H1 (cell line): ENCODE measurements at regions not wholly inside any gene's neighbourhood (a gene's known extent, or its start where the extent isn't known, plus 50 kb on each side); places are given as distances from the start of the nearest gene placed in this dataset.
A peak's percentile ranks its signal among the peaks of the same experiment; 100 is the strongest.

ENCODE experiments used
- CTCF ChIA-PET: fragments of 300-600 bp; sonication (Branson Sonifier 250); formaldehyde crosslinking; loops from one replicate; lab custom pipeline; 2021; ENCODE audit not compliant: partially characterized antibody; lab: Charles Lee
- POLR2A ChIA-PET: fragments of 300-600 bp; sonication (Branson Sonifier 250); formaldehyde crosslinking; loops from one replicate; lab custom pipeline; 2021; ENCODE audit warnings: inconsistent platforms; ENCODE audit not compliant: partially characterized antibody; lab: Charles Lee
- DNase-seq, 2 experiments: peaks; one replicate each; pipeline versions ENCODE4 v3.0.0 to v3.0.0-alpha.2; 2010 to 2022; ENCODE audit warnings: low spot score in 2 of 2, low read depth in 1 of 2, mixed read lengths in 1 of 2
- FAIRE-seq: peaks from 2 replicates; lab custom pipeline; 2011; peaks lifted over from hg19 to GRCh38; lab: Jason Lieb, UNC
- H2AFZ ChIP-seq: 2 replicates; pipeline ENCODE4 v1.8.1; 2012; ENCODE audit warnings: low read length, inconsistent platforms
- H2AK5ac ChIP-seq: 2 replicates; pipeline ENCODE4 v1.6.1; 2013; ENCODE audit warnings: low read depth, low read length
- H2BK120ac ChIP-seq: replicated peaks from 2 replicates; pipeline ENCODE3; 2013; ENCODE audit warnings: low read depth, low read length, inconsistent platforms
- H2BK12ac ChIP-seq: 2 replicates; pipeline ENCODE4 v1.6.1; 2013; ENCODE audit warnings: low read depth, low read length
- H2BK15ac ChIP-seq: 2 replicates; pipeline ENCODE4 v1.6.1; 2013; ENCODE audit warnings: low read length
- H2BK20ac ChIP-seq: 2 replicates; pipeline ENCODE4 v1.6.1; 2013; ENCODE audit warnings: low read length
- H2BK5ac ChIP-seq: 2 replicates; pipeline ENCODE4 v1.6.1; 2013; ENCODE audit warnings: low read depth, low read length
- H3K14ac ChIP-seq: 2 replicates; pipeline ENCODE4 v1.6.1; 2013; ENCODE audit warnings: inconsistent platforms; ENCODE audit not compliant: insufficient read length
- H3K18ac ChIP-seq: 2 replicates; pipeline ENCODE4 v1.6.1; 2013; ENCODE audit warnings: low read length; ENCODE audit errors: extremely low read depth
- H3K23ac ChIP-seq: 2 replicates; pipeline ENCODE4 v1.6.1; 2013; ENCODE audit warnings: inconsistent platforms; ENCODE audit not compliant: insufficient read length
- H3K23me2 ChIP-seq: 2 replicates; pipeline ENCODE4 v1.6.1; 2013; ENCODE audit warnings: low read depth, low read length
- H3K27ac ChIP-seq: 2 replicates; pipeline ENCODE4 v1.6.1; 2011; ENCODE audit warnings: low read depth, low read length, inconsistent platforms
- H3K27me3 ChIP-seq, 4 experiments: replicated peaks in 1 of 4; 1 replicate in 1 of 4; 2 replicates in 3 of 4; pipeline versions ENCODE4 v1.6.1 to v1.8.1; 2011 to 2013; ENCODE audit warnings: low read length in 3 of 4, mild to moderate bottlenecking in 3 of 4, inconsistent platforms in 2 of 4, mixed read lengths in 2 of 4, moderate library complexity in 1 of 4; ENCODE audit not compliant: control insufficient read depth in 3 of 4, insufficient read depth in 3 of 4; ENCODE audit errors: extremely low read depth in 1 of 4
- H3K36me3 ChIP-seq, 4 experiments: 2 replicates each; pipeline versions ENCODE4 v1.6.1 to v1.8.1; 2011 to 2013; ENCODE audit warnings: mild to moderate bottlenecking in 4 of 4, low read length in 3 of 4, moderate library complexity in 2 of 4, control low read depth in 1 of 4, inconsistent platforms in 1 of 4; ENCODE audit not compliant: insufficient read depth in 4 of 4, control insufficient read depth in 2 of 4
- H3K4ac ChIP-seq: replicated peaks from 2 replicates; pipeline ENCODE3; 2013; ENCODE audit warnings: low read length, low read depth, mixed read lengths, inconsistent platforms; ENCODE audit not compliant: insufficient read length
- H3K4me1 ChIP-seq, 4 experiments: replicated peaks in 1 of 4; 1 replicate in 1 of 4; 2 replicates in 3 of 4; pipeline versions ENCODE4 v1.6.1 to v1.8.1; 2011 to 2013; ENCODE audit warnings: low read length in 3 of 4, inconsistent platforms in 2 of 4, mixed read lengths in 1 of 4; ENCODE audit not compliant: insufficient read depth in 4 of 4, control insufficient read depth in 3 of 4
- H3K4me2 ChIP-seq, 2 experiments: 2 replicates each; pipeline versions ENCODE4 v1.6.1 to v1.8.1; 2011 to 2013; ENCODE audit warnings: low read depth in 2 of 2, low read length in 2 of 2, control low read depth in 1 of 2, inconsistent platforms in 1 of 2, mild to moderate bottlenecking in 1 of 2; ENCODE audit not compliant: insufficient read depth in 1 of 2
- H3K4me3 ChIP-seq, 4 experiments: fragments of 200-600, 300-600 bp in 1 of 4; sonication (generic), shearing (Covaris generic), sonication (Bioruptor Twin) in 1 of 4; 2 replicates each; pipeline versions ENCODE4 v1.5.1 to v1.8.1; 2011 to 2016; ENCODE audit warnings: low read length in 4 of 4, low read depth in 3 of 4, control low read depth in 2 of 4, inconsistent platforms in 2 of 4, mild to moderate bottlenecking in 2 of 4, mixed read lengths in 1 of 4, moderate library complexity in 1 of 4; ENCODE audit not compliant: insufficient read depth in 2 of 4; ENCODE audit errors: extremely low read depth in 1 of 4
- H3K56ac ChIP-seq: replicated peaks from 2 replicates; pipeline ENCODE3; 2013; ENCODE audit warnings: low read depth, mild to moderate bottlenecking, mixed read lengths, low read length, inconsistent platforms; ENCODE audit not compliant: insufficient read length
- H3K79me1 ChIP-seq: 2 replicates; pipeline ENCODE4 v1.6.1; 2013; ENCODE audit warnings: low read depth, low read length, control low read depth
- H3K79me2 ChIP-seq, 2 experiments: 2 replicates each; pipeline versions ENCODE4 v1.6.1 to v1.8.1; 2012 to 2013; ENCODE audit warnings: low read length in 2 of 2, mild to moderate bottlenecking in 2 of 2, inconsistent platforms in 1 of 2; ENCODE audit not compliant: insufficient read depth in 2 of 2, control insufficient read depth in 1 of 2
- H3K9ac ChIP-seq, 4 experiments: replicated peaks in 1 of 4; 1 replicate in 1 of 4; 2 replicates in 3 of 4; pipeline versions ENCODE4 v1.6.1 to v1.8.1; 2011 to 2013; ENCODE audit warnings: low read depth in 3 of 4, low read length in 3 of 4, control low read depth in 2 of 4, mild to moderate bottlenecking in 2 of 4, moderate library complexity in 2 of 4, inconsistent platforms in 1 of 4; ENCODE audit errors: extremely low read depth in 1 of 4
- H3K9me3 ChIP-seq, 2 experiments: 2 replicates each; pipeline versions ENCODE4 v1.6.1 to v1.8.1; 2012 to 2013; ENCODE audit warnings: mild to moderate bottlenecking in 2 of 2, moderate library complexity in 2 of 2, control low read depth in 1 of 2, inconsistent platforms in 1 of 2, low read depth in 1 of 2, low read length in 1 of 2, mixed read lengths in 1 of 2; ENCODE audit not compliant: insufficient read depth in 2 of 2
- H4K20me1 ChIP-seq, 2 experiments: replicated peaks in 1 of 2; 2 replicates each; pipeline versions ENCODE3 to v1.8.1; 2011 to 2013; ENCODE audit warnings: inconsistent platforms in 2 of 2, low read length in 2 of 2, mild to moderate bottlenecking in 1 of 2; ENCODE audit not compliant: insufficient read depth in 2 of 2, control insufficient read depth in 1 of 2
- H4K5ac ChIP-seq: 2 replicates; pipeline ENCODE4 v1.6.1; 2013; ENCODE audit warnings: low read length, low read depth, mixed read lengths, inconsistent platforms; ENCODE audit not compliant: insufficient read length
- H4K8ac ChIP-seq: 2 replicates; pipeline ENCODE4 v1.8.0; 2013; ENCODE audit warnings: mild to moderate bottlenecking, moderate library complexity, low read length, inconsistent platforms; ENCODE audit not compliant: insufficient read depth; ENCODE audit errors: extremely low read depth
- H4K91ac ChIP-seq: replicated peaks from 2 replicates; pipeline ENCODE3; 2013; ENCODE audit warnings: low read length, mixed read lengths, inconsistent platforms; ENCODE audit not compliant: insufficient read length
- CEBPB ChIP-seq: IDR thresholded peaks from 2 replicates; pipeline ENCODE4 v1.6.1; 2012; ENCODE audit warnings: low read depth, low read length
- CTCF ChIP-seq, 3 experiments: IDR thresholded peaks; 1 replicate in 2 of 3; 2 replicates in 1 of 3; pipeline versions ENCODE4 v1.5.1 to v1.6.1; 2011; ENCODE audit warnings: low read length in 3 of 3, mild to moderate bottlenecking in 3 of 3, inconsistent platforms in 2 of 3, low read depth in 1 of 3, moderate library complexity in 1 of 3; ENCODE audit not compliant: insufficient read depth in 1 of 3; ENCODE audit errors: control extremely low read depth in 1 of 3
- FOSL1 ChIP-seq: IDR thresholded peaks from 2 replicates; pipeline ENCODE4 v1.6.1; 2011; ENCODE audit warnings: mild to moderate bottlenecking, low read depth, low read length, moderate library complexity; ENCODE audit not compliant: insufficient read depth
- ZNF274 ChIP-seq: IDR thresholded peaks from 2 replicates; pipeline ENCODE4 v1.7.0; 2012; ENCODE audit warnings: low read length, borderline replicate concordance; ENCODE audit errors: extremely low read depth
- WGBS, 2 experiments: shearing (Covaris generic) in 1 of 2; methylation state at CpG; one replicate each; pipeline versions ENCODE4 v1.1.6 to v1.1.7; 2013 to 2015; ENCODE audit warnings: low lambda C conversion rate in 2 of 2, mixed read lengths in 2 of 2, inconsistent platforms in 1 of 2, low coverage in 1 of 2, missing lambda C conversion rate in 1 of 2; ENCODE audit not compliant: insufficient replicate concordance in 2 of 2, insufficient coverage in 1 of 2, insufficient read length in 1 of 2; ENCODE audit errors: extremely low coverage in 1 of 2, missing lambda C conversion rate in 1 of 2; 5-methylcytosine and 5-hydroxymethylcytosine counted together
- TF ChIP-seq, protein P1 (sequence below): IDR thresholded peaks from 2 replicates; pipeline ENCODE4 v1.6.1; 2011; ENCODE audit warnings: low read depth, mild to moderate bottlenecking, low read length; ENCODE audit not compliant: insufficient read depth

GRCh38 chr15:61682891-61683735 lies 377.1 kb downstream of the VPS13C start:
- no peak overlapping the region for H3K4me2 ChIP-seq
- CTCF ChIA-PET = interaction anchor here (1.0 kb wide), 1 partner anchor 14 kb away, joined by 3 read pairs; no protein-coding TSS in a partner anchor

More at GRCh38 chr15:61682891-61683735, 377.1 kb downstream of the VPS13C start:
- H2BK20ac ChIP-seq = no peak overlapping the region
- H3K14ac ChIP-seq = no peak overlapping the region
- no peak overlapping the region for H3K23ac ChIP-seq
- no peaks in the 10 kb centered on the region for H3K79me1 ChIP-seq
- no peak overlapping the region for H3K4me3 ChIP-seq
- H4K8ac ChIP-seq = no peak overlapping the region
- H3K79me2 ChIP-seq = no peaks in the 10 kb centered on the region
- H3K9ac ChIP-seq = no peak overlapping the region
- H2AK5ac ChIP-seq = no peak overlapping the region
- H2BK5ac ChIP-seq = no peak overlapping the region
- no peak overlapping the region for H4K5ac ChIP-seq
- no peaks in the 10 kb centered on the region for H3K27me3 ChIP-seq
- H3K4ac ChIP-seq = no peak overlapping the region
- POLR2A ChIA-PET = no interaction called here
- H3K56ac ChIP-seq = no peak overlapping the region
- no peak for DNase-seq
- peak overlapping the region; percentile 71; the same call in 1 of the 2 replicates for H2BK12ac ChIP-seq
- FAIRE-seq = no peak
- no peak overlapping the region for H3K27ac ChIP-seq
- H2BK120ac ChIP-seq = no peak overlapping the region
- no peak overlapping the region for H3K18ac ChIP-seq
- no peak overlapping the region for H4K91ac ChIP-seq
- 85% methylated on average over 6 of the region's 6 CpGs; no CpG with 5 or more reads in 1 of the 2 experiments for WGBS, 2 experiments
- H2AFZ ChIP-seq = no peak overlapping the region
- H3K9me3 ChIP-seq = no peaks in the 10 kb centered on the region
- no peaks in the 10 kb centered on the region for H3K23me2 ChIP-seq
- H2BK15ac ChIP-seq = peak overlapping the region; percentile 33; the same call in 1 of the 2 replicates
- no peaks in the 10 kb centered on the region for H4K20me1 ChIP-seq
- H3K4me1 ChIP-seq = peaks cover 1 to 7% (median 5%) of the 10 kb centered on the region in 4 experiments; a peak in 4 of 7 replicates
- TF ChIP-seq CTCF (IDR thresholded peaks at IDR 0.05; ENCODE audit: control extremely low read depth in 1 of 3, insufficient read depth in 1 of 3, low read depth in 1 of 3, low read length in 3 of 3) (no peak), CEBPB (no peak), ZNF274 (no peak), FOSL1 (no peak)
- TF ChIP-seq, protein P1, sequence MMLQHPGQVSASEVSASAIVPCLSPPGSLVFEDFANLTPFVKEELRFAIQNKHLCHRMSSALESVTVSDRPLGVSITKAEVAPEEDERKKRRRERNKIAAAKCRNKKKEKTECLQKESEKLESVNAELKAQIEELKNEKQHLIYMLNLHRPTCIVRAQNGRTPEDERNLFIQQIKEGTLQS = no peak
- no peaks in the 10 kb centered on the region for H3K36me3 ChIP-seq
